ENCODE measurements at regions not wholly inside any gene's neighbourhood (a gene's known extent, or its start where the extent isn't known, plus 50 kb on each side); places are given as distances from the start of the nearest gene placed in this dataset.
A peak's percentile ranks its signal among the peaks of the same experiment; 100 is the strongest.

- no peak for DNase-seq (ENCODE audit: low read depth in 2 of 2)
Measured at GRCh38 chr11:115739146-115739545, 234.9 kb upstream of the CADM1 start.

- no peak for DNase-seq (ENCODE audit: low read depth in 2 of 2)
Measured at GRCh38 chr11:115737875-115738274, 233.7 kb upstream of the CADM1 start.

- no peak for DNase-seq (ENCODE audit: low read depth in 2 of 2)
Measured at GRCh38 chr11:115736146-115736545, 231.9 kb upstream of the CADM1 start.

- no peak for DNase-seq (ENCODE audit: low read depth in 2 of 2)
Measured at GRCh38 chr11:115724666-115725065, 220.5 kb upstream of the CADM1 start.

- peak in 1 of 2 experiments; percentile 22 for DNase-seq (ENCODE audit: low read depth in 2 of 2)
Measured at GRCh38 chr11:115722711-115723110, 218.5 kb upstream of the CADM1 start.

GRCh38 chr11:115721296-115721995, 217.2 kb upstream of the CADM1 start:
- no peak for DNase-seq (ENCODE audit: low read depth in 2 of 2)

GRCh38 chr11:115720602-115721245, 216.5 kb upstream of the CADM1 start:
- no peak for DNase-seq (ENCODE audit: low read depth in 2 of 2)

- DNase-seq (ENCODE audit: low read depth in 2 of 2), result no peak
Measured at GRCh38 chr11:115718945-115719344, 214.7 kb upstream of the CADM1 start.

- no peak for DNase-seq (ENCODE audit: low read depth in 2 of 2)
Measured at GRCh38 chr11:115718106-115718505, 213.9 kb upstream of the CADM1 start.

GRCh38 chr11:115716601-115717529, 212.7 kb upstream of the CADM1 start:
- DNase-seq (ENCODE audit: low read depth in 2 of 2), result peak in 1 of 2 experiments; percentile 20

GRCh38 chr11:115716080-115716479, 211.9 kb upstream of the CADM1 start:
- no peak for DNase-seq (ENCODE audit: low read depth in 2 of 2)

GRCh38 chr11:115715251-115715770, 211.1 kb upstream of the CADM1 start:
- DNase-seq (ENCODE audit: low read depth in 2 of 2), result no peak

- DNase-seq (ENCODE audit: low read depth in 2 of 2), result no peak
Measured at GRCh38 chr11:115712296-115712695, 208.1 kb upstream of the CADM1 start.

GRCh38 chr11:115710980-115711379, 206.8 kb upstream of the CADM1 start:
- peak in 1 of 2 experiments; percentile 34 for DNase-seq (ENCODE audit: low read depth in 2 of 2)

- DNase-seq (ENCODE audit: low read depth in 2 of 2), result no peak
Measured at GRCh38 chr11:115710426-115710825, 206.2 kb upstream of the CADM1 start.

- DNase-seq (ENCODE audit: low read depth in 2 of 2), result no peak
Measured at GRCh38 chr11:115709297-115709696, 205.1 kb upstream of the CADM1 start.

- no peak for DNase-seq (ENCODE audit: low read depth in 2 of 2)
Measured at GRCh38 chr11:115707180-115707905, 203.1 kb upstream of the CADM1 start.

GRCh38 chr11:115706626-115707135, 202.5 kb upstream of the CADM1 start:
- DNase-seq (ENCODE audit: low read depth in 2 of 2), result no peak

GRCh38 chr11:115705200-115705599, 201.0 kb upstream of the CADM1 start:
- no peak for DNase-seq (ENCODE audit: low read depth in 2 of 2)

- no peak for DNase-seq (ENCODE audit: low read depth in 2 of 2)
Measured at GRCh38 chr11:115700981-115701875, 197.0 kb upstream of the CADM1 start.
